Epidermal melanocyte (primary cell): ENCODE measurements at regions not wholly inside any gene's neighbourhood (a gene's known extent, or its start where the extent isn't known, plus 50 kb on each side); places are given as distances from the start of the nearest gene placed in this dataset.
"Not testable (repeated sequence)": the region's sequence is repeated elsewhere in the genome, so short reads cannot be mapped to it uniquely, and the experiment has no call there.

Experiments used
- DNase-seq: peaks from one replicate; pipeline ENCODE4 v3.0.0; 2011; ENCODE audit warnings: low spot score; ENCODE audit not compliant: insufficient read length

- DNase-seq = not testable (repeated sequence)
Observed at GRCh38 chr5:136546441-136546840, 181.1 kb upstream of the TRPC7 start.

GRCh38 chr5:136545031-136545430, 179.7 kb upstream of the TRPC7 start:
- not testable (repeated sequence) for DNase-seq

- no peak for DNase-seq
Observed at GRCh38 chr5:136538534-136538933, 173.2 kb upstream of the TRPC7 start.

GRCh38 chr5:136529081-136529480, 163.7 kb upstream of the TRPC7 start:
- DNase-seq = no peak

- DNase-seq = no peak
Observed at GRCh38 chr5:136528481-136529030, 163.2 kb upstream of the TRPC7 start.

- no peak for DNase-seq
Observed at GRCh38 chr5:136527311-136527710, 162.0 kb upstream of the TRPC7 start.

GRCh38 chr5:136526791-136527190, 161.4 kb upstream of the TRPC7 start:
- DNase-seq = no peak

- no peak for DNase-seq
Observed at GRCh38 chr5:136526021-136526420, 160.7 kb upstream of the TRPC7 start.

GRCh38 chr5:136525597-136525996, 160.3 kb upstream of the TRPC7 start:
- no peak for DNase-seq

- DNase-seq = no peak
Observed at GRCh38 chr5:136522217-136522956, 157.0 kb upstream of the TRPC7 start.

- DNase-seq = no peak
Observed at GRCh38 chr5:136521696-136522095, 156.4 kb upstream of the TRPC7 start.

- no peak for DNase-seq
Observed at GRCh38 chr5:136518814-136519213, 153.5 kb upstream of the TRPC7 start.

- DNase-seq = no peak
Observed at GRCh38 chr5:136518174-136518573, 152.8 kb upstream of the TRPC7 start.

GRCh38 chr5:136517755-136518154, 152.4 kb upstream of the TRPC7 start:
- no peak for DNase-seq

GRCh38 chr5:136516637-136517036, 151.3 kb upstream of the TRPC7 start:
- DNase-seq = no peak

- DNase-seq = no peak
Observed at GRCh38 chr5:136513430-136513829, 148.1 kb upstream of the TRPC7 start.

GRCh38 chr5:136511046-136511445, 145.7 kb upstream of the TRPC7 start:
- DNase-seq = no peak

- no peak for DNase-seq
Observed at GRCh38 chr5:136510481-136510880, 145.1 kb upstream of the TRPC7 start.

GRCh38 chr5:136506131-136506530, 140.8 kb upstream of the TRPC7 start:
- no peak for DNase-seq

- DNase-seq = no peak
Observed at GRCh38 chr5:136501133-136501532, 135.8 kb upstream of the TRPC7 start.

- DNase-seq = no peak
Observed at GRCh38 chr5:136492587-136492986, 127.2 kb upstream of the TRPC7 start.

- DNase-seq = no peak
Observed at GRCh38 chr5:136491806-136492205, 126.5 kb upstream of the TRPC7 start.

- peak; percentile 22 for DNase-seq
Observed at GRCh38 chr5:136484808-136485325, 119.5 kb upstream of the TRPC7 start.
